Hepatocyte (in vitro differentiated cells): ENCODE measurements at regions not wholly inside any gene's neighbourhood (a gene's known extent, or its start where the extent isn't known, plus 50 kb on each side); places are given as distances from the start of the nearest gene placed in this dataset.

Experiments
- CTCF ChIP-seq: fragments of 200-600 bp; sonication (generic); IDR thresholded peaks from 2 replicates; pipeline ENCODE4 v1.5.1; 2016; ENCODE audit warnings: antibody characterized with exemption, mild to moderate bottlenecking; ENCODE audit not compliant: poor library complexity
- EZH2 ChIP-seq: fragments of 200-600 bp; sonication (generic); IDR thresholded peaks from 2 replicates; pipeline ENCODE4 v1.6.1; 2016; ENCODE audit warnings: antibody characterized with exemption, mild to moderate bottlenecking, borderline replicate concordance

GRCh38 chr12:128004383-128004938 lies 262.5 kb upstream of the TMEM132C start:
- TF ChIP-seq CTCF: no peak
- TF ChIP-seq EZH2: no peak
